GM10248 (cell line): ENCODE measurements at regions not wholly inside any gene's neighbourhood (a gene's known extent, or its start where the extent isn't known, plus 50 kb on each side); places are given as distances from the start of the nearest gene placed in this dataset.

Source experiments
- CTCF ChIA-PET: fragments of 300-600 bp; sonication (Branson Sonifier 250); formaldehyde crosslinking; extraction: SDS; loops from one replicate; lab custom pipeline; 2021; ENCODE audit warnings: antibody characterized with exemption; lab: Yijun Ruan, JAX
- POLR2A ChIA-PET: fragments of 350-650 bp; sonication (Branson Sonifier 250); formaldehyde crosslinking; extraction: SDS; loops from one replicate; lab custom pipeline; 2020; ENCODE audit warnings: antibody characterized with exemption; lab: Yijun Ruan, JAX
- DNase-seq: peaks from one replicate; pipeline ENCODE4 v3.0.0; 2012; ENCODE audit errors: extremely low spot score
- TF ChIP-seq, protein P1 (sequence below): IDR thresholded peaks from 2 replicates; pipeline ENCODE4 v1.5.1; 2012; ENCODE audit warnings: mild to moderate bottlenecking, low read depth; ENCODE audit errors: extremely low read depth, missing control alignments, control extremely low read depth

DNA sequence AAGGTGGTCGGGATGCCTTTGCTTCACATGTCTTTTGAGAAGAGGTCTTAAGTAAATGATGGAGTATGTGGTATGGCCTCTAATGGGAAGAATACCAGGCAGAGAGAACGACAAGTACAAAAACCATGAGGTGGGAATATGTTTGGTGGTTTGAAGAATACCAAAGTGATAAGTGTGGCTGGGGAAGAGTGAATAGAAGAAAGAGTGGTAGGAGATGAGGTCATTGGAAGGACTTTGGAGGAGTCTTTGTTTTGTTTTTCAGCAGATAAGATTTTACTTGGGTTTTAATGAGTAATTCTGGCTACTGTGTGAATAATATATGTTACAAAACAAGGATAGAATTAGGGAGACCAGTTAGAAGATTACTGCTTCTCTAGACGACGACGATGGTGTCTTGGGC lies 515.4 kb downstream of the RAB38 start:
- POLR2A ChIA-PET = no interaction called here
- CTCF ChIA-PET = no interaction called here
- no peak for DNase-seq
- TF ChIP-seq, protein P1, sequence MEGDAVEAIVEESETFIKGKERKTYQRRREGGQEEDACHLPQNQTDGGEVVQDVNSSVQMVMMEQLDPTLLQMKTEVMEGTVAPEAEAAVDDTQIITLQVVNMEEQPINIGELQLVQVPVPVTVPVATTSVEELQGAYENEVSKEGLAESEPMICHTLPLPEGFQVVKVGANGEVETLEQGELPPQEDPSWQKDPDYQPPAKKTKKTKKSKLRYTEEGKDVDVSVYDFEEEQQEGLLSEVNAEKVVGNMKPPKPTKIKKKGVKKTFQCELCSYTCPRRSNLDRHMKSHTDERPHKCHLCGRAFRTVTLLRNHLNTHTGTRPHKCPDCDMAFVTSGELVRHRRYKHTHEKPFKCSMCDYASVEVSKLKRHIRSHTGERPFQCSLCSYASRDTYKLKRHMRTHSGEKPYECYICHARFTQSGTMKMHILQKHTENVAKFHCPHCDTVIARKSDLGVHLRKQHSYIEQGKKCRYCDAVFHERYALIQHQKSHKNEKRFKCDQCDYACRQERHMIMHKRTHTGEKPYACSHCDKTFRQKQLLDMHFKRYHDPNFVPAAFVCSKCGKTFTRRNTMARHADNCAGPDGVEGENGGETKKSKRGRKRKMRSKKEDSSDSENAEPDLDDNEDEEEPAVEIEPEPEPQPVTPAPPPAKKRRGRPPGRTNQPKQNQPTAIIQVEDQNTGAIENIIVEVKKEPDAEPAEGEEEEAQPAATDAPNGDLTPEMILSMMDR = no peak

DNA sequence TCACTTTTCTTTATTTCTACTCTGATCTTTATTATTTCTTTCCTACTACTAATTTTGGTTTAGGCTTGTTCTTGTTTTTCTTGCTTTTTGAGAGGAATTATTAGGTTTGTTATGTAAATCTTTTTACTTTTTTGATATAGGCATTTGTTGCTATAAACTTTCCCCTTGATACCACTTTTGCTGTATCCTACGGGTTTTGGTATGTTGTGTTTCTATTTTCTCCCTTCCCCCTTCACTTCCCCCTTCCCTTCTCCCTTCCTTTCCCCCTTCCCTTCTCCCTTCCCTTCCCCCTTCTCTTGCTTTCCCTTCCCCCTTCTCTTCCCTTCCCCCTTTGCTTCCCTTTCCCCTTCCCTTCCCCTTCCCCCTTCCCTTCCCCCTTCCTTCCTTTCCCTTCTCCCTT lies 529.6 kb downstream of the RAB38 start:
- no peak for DNase-seq
- POLR2A ChIA-PET = no interaction called here

DNA sequence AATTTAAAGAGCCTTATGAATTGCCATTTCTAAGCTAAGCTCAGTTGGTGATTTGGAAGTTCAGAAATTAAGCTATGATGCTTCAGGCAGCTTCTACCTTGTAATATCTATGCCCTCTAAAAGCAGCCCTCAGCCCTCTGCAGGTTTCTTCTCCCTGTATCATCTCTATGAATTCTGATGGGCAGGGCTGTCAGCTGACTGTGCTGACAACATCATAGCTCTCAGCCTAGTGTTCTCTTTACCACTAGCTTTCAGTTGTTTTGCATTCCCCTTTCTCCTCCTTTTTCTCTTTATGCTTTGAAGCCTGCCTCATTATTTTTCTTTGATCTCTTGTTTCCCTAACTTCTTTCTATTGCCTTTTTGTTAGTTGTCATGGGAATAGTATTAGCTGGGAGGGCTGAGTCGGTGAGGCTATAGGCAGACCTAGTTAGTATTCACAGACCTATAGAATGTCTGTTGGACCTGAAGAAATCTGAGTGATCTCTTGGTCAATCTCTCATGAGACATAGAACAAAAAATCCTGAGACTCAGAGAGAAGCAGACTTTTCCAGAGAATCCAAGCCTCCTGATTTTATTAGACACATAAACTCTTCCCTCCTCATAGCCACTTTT lies 535.4 kb downstream of the RAB38 start:
- DNase-seq = no peak
- ChIA-PET POLR2A (no interaction called here), CTCF (no interaction called here)
- TF ChIP-seq, protein P1 = no peak

More for the DNA sequence above, 529.6 kb downstream of the RAB38 start:
- TF ChIP-seq, protein P1 = no peak
- CTCF ChIA-PET = no interaction called here

DNA sequence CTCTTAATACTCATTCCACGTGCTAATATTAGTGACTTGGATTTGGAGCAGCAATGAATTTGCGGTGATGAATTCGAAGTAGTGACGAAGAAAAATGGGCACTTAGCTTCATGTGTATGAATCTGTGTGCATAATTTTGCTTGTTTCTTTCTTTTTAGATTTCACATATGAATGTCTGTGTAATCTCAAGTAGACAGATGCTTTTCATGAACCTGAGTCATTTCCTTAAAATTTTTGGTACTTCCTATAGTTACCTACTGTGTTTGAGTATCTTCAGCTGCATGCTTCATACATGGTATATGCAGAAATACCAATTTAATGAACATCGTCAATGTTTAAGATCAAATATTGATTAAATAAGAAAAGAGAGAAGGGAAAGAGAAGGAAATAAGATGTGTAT lies 540.2 kb downstream of the RAB38 start:
- ChIA-PET POLR2A (no interaction called here), CTCF (no interaction called here)
- DNase-seq = no peak
- TF ChIP-seq, protein P1 = no peak

DNA sequence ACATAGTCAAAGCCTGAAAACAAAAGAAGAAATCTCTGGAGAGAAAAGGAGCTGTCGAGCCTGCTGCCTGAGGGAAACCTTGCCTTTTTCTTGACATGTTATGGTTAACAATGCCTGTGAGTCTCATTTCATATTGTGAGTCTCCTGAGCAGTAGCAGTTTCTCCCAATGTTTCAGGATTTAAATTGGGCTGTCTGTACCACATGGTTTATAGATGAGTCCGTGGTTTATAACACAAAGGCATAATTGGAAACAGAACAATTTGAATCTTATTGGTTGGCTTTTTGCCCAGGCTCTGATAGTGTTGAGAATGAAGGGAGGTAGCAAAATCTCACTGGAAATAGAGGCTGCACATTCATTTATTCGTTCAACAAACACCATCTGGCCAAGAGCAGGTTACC lies 540.9 kb downstream of the RAB38 start:
- TF ChIP-seq, protein P1 = no peak
- ChIA-PET CTCF (interaction anchor here (1.4 kb wide), 1 partner anchor 19 kb away, joined by 3 read pairs; no protein-coding TSS in a partner anchor), POLR2A (no interaction called here)
- DNase-seq = no peak

DNA sequence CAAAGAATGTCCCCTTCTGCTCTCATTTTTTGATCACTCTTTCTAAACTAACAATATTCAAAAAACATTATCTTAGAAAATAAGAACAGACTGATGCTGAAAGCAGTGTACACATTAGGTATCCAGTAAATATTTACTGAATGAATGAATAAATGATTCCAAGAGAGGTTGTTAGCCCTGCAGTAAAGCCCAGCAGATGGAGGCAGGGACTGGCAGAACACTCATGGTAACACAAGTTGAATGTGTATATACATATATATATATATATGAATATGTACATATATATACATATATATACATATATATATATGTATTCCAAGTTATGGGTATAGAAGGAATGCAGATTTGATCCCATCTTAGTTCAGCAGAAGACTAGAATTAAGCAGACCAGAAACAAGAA lies 546.3 kb downstream of the RAB38 start:
- DNase-seq = no peak
- POLR2A ChIA-PET = no interaction called here
- TF ChIP-seq, protein P1 = no peak
- CTCF ChIA-PET = no interaction called here
